ENCODE measurements at regions not wholly inside any gene's neighbourhood (a gene's known extent, or its start where the extent isn't known, plus 50 kb on each side); places are given as distances from the start of the nearest gene placed in this dataset.
"Not testable (repeated sequence)": the region's sequence is repeated elsewhere in the genome, so short reads cannot be mapped to it uniquely, and the experiment has no call there.

DNA sequence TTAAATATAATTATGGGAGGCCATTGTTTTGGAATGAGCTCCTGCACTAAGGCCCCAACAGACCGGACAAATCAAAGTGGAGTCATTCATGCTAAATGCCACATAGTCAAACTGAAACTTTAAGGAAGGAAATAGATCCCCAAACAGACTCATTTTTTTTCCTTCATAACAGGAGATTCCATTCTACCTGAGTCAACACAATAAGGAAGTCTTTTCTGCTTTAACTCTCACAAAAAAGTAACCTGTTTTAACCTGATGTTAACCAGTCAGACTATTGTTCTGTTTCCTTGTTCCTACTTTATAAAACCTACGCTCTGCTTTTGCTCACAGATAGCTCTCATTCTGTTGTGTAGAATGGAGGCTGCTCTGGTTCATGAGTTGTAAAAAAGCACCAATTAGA, 234.9 kb downstream of the YTHDC2 start:
- no peak overlapping the region for H3K27ac ChIP-seq
- no peaks in the 10 kb centered on the region for H3K9me3 ChIP-seq
- no peaks in the 10 kb centered on the region for H3K27me3 ChIP-seq
- intact Hi-C loops (cut with DNase I; ENCODE audit: low total_unique reads) = no loop called here
- no peaks in the 10 kb centered on the region for H3K4me1 ChIP-seq
- TF ChIP-seq, protein P1, sequence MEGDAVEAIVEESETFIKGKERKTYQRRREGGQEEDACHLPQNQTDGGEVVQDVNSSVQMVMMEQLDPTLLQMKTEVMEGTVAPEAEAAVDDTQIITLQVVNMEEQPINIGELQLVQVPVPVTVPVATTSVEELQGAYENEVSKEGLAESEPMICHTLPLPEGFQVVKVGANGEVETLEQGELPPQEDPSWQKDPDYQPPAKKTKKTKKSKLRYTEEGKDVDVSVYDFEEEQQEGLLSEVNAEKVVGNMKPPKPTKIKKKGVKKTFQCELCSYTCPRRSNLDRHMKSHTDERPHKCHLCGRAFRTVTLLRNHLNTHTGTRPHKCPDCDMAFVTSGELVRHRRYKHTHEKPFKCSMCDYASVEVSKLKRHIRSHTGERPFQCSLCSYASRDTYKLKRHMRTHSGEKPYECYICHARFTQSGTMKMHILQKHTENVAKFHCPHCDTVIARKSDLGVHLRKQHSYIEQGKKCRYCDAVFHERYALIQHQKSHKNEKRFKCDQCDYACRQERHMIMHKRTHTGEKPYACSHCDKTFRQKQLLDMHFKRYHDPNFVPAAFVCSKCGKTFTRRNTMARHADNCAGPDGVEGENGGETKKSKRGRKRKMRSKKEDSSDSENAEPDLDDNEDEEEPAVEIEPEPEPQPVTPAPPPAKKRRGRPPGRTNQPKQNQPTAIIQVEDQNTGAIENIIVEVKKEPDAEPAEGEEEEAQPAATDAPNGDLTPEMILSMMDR (IDR thresholded peaks at IDR 0.05) = no peak
- DNase-seq = no peak
- no peak overlapping the region for H3K4me3 ChIP-seq
- no peaks in the 10 kb centered on the region for H3K36me3 ChIP-seq

DNA sequence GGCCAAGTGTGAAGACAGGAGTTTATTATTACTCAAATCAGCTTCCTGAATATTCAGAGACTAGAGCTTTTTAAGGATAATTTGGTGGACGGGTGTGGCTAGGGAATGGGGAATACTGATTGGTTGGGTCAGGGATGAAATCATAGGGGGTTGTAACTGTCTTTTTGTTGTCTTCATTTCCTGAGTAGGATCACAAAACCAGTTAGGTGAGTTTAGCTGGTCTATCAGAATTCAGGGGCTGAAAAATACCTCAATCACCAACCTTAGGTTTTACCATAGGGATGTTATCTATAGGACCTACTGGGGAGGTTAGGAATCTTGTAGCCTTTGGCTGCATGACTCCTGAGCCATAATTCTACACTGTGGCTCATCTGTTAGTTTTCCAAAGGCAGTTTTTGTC, 235.8 kb downstream of the YTHDC2 start:
- Histone ChIP-seq H3K36me3 (no peaks in the 10 kb centered on the region), H3K27ac (no peak overlapping the region), H3K4me1 (no peaks in the 10 kb centered on the region), H3K9me3 (no peaks in the 10 kb centered on the region), H3K4me3 (no peak overlapping the region), H3K27me3 (no peaks in the 10 kb centered on the region)
- DNase-seq = no peak
- intact Hi-C loops (cut with DNase I; ENCODE audit: low total_unique reads) = no loop called here
- TF ChIP-seq, protein P1 (IDR thresholded peaks at IDR 0.05) = no peak

DNA sequence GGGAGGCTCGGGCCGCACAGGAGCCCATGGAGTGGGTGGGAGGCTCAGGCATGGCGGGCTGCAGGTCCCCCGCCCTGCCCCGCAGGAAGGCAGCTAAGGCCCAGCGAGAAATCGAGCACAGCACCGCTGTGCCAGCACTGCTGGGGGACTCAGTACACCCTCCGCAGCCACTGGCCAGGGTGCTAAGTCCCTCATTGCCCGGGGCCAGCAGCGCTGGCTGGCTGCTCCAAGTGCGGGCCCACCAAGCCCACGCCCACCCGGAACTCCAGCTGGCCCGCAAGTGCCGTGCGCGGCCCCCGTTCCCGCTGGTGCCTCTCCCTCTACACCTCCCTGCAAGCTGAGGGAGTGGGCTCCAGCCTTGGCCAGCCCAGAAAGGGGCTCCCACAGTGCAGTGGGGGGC, 239.7 kb downstream of the YTHDC2 start:
- H3K9me3 ChIP-seq; H3K4me3 ChIP-seq; H3K27me3 ChIP-seq; DNase-seq; H3K4me1 ChIP-seq; H3K36me3 ChIP-seq; intact Hi-C loops (cut with DNase I; ENCODE audit: low total_unique reads); H3K27ac ChIP-seq: not testable (repeated sequence)

DNA sequence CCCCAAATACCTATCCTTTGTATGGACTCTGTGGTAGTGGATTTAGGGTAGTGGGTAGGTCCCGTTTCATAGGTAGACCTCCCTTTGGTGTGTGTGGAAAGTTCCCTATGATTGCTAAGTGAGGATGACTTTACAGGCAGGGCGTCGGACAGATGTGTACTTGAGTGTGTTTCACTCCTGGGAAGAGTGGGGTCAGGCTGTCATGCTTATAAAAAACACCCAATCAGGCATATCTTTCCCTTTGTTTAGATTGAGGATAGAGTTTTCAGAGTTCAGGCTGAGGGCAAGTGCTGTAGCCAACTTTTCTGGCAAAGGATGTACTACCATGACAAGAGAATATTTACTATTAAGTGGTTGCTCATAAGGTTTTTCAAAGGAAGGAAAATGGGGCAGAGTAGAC, 242.0 kb downstream of the YTHDC2 start:
- Histone ChIP-seq H3K36me3 (no peaks in the 10 kb centered on the region), H3K27ac (no peak overlapping the region), H3K9me3 (no peaks in the 10 kb centered on the region), H3K27me3 (no peaks in the 10 kb centered on the region), H3K4me1 (no peaks in the 10 kb centered on the region), H3K4me3 (no peak overlapping the region)
- TF ChIP-seq, protein P1 (IDR thresholded peaks at IDR 0.05) = no peak
- no peak for DNase-seq
- intact Hi-C loops (cut with DNase I; ENCODE audit: low total_unique reads) = no loop called here

DNA sequence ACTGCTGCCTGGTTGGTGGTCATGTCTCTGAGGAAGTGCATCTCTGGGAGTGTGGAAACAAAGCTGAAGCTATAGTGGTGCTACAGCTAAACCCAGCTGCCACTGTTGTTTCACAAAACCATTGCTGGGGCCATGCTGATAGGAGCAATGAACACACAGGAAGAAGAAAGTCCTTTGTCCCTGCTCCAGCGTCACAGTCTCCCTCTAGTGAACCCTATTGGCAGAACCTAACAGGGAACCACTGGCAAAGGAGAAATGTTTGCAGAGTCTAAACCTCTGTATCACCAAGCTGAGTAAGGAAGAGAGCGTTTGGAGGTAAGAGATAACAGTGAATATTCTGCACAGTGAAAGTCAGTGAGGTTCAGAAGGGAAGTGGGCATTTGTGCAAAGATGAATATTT, 244.0 kb downstream of the YTHDC2 start:
- Histone ChIP-seq H3K36me3 (no peaks in the 10 kb centered on the region), H3K27me3 (no peaks in the 10 kb centered on the region), H3K9me3 (no peaks in the 10 kb centered on the region), H3K4me1 (no peaks in the 10 kb centered on the region), H3K4me3 (no peak overlapping the region), H3K27ac (no peak overlapping the region)
- intact Hi-C loops (cut with DNase I; ENCODE audit: low total_unique reads) = no loop called here
- DNase-seq = no peak
- TF ChIP-seq, protein P1 (IDR thresholded peaks at IDR 0.05) = no peak

DNA sequence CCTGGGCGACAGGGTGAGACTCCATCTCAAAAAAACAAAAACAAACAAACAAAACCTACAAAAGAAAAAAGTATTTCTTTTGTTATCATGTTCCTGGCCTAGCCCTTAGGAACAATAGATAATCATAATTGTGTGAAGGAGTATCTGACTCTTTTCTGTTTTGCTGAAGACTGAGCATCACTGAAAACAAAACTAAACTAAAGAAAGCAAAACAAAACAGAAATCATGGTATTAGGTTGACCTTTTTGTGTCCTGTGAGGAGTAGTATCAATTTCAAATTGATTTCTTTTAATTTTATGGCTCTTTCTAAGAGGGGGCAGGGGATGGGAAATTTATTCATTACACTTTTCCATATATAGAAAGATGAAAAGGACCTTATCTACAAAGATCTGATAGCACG, 246.0 kb downstream of the YTHDC2 start:
- Histone ChIP-seq H3K27me3 (no peaks in the 10 kb centered on the region), H3K36me3 (no peaks in the 10 kb centered on the region), H3K4me1 (no peaks in the 10 kb centered on the region), H3K27ac (no peak overlapping the region), H3K9me3 (no peaks in the 10 kb centered on the region), H3K4me3 (no peak overlapping the region)
- DNase-seq = no peak
- intact Hi-C loops (cut with DNase I; ENCODE audit: low total_unique reads) = no loop called here
- TF ChIP-seq, protein P1 (IDR thresholded peaks at IDR 0.05) = no peak
